Kidney (tissue), 13 donors: ENCODE measurements at regions not wholly inside any gene's neighbourhood (a gene's known extent, or its start where the extent isn't known, plus 50 kb on each side); places are given as distances from the start of the nearest gene placed in this dataset.

Experiments used
- DNase-seq, 5 donors: peaks; one replicate each; pipeline ENCODE4 v3.0.0-alpha.2; 2013 to 2020
- FAIRE-seq: peaks from 2 replicates; lab custom pipeline; 2012; peaks lifted over from hg19 to GRCh38; lab: Jason Lieb, UNC
- H3K27ac ChIP-seq, 2 donors: one replicate each; pipeline ENCODE4 v1.7.0; 2013; ENCODE audit warnings: low read depth in 2 of 2, low read length in 2 of 2, inconsistent platforms in 1 of 2
- H3K27me3 ChIP-seq: one replicate; pipeline ENCODE4 v1.7.1; 2013; ENCODE audit warnings: low read length, inconsistent platforms; ENCODE audit not compliant: control insufficient read depth, insufficient read depth
- H3K36me3 ChIP-seq, 3 donors: one replicate each; pipeline versions ENCODE4 v1.7.0 to v1.7.1; 2013; ENCODE audit warnings: low read length in 3 of 3, control low read depth in 1 of 3, inconsistent platforms in 1 of 3; ENCODE audit not compliant: insufficient read depth in 3 of 3, control insufficient read depth in 2 of 3
- H3K4me1 ChIP-seq, 3 donors: one replicate each; pipeline versions ENCODE4 v1.7.0 to v1.7.1; 2013; ENCODE audit warnings: low read length in 3 of 3, inconsistent platforms in 1 of 3, low read depth in 1 of 3; ENCODE audit not compliant: control insufficient read depth in 2 of 3, insufficient read depth in 2 of 3
- H3K4me3 ChIP-seq, 3 donors: one replicate each; pipeline versions ENCODE4 v1.7.0 to v1.8.1; 2013; ENCODE audit warnings: low read length in 3 of 3, control low read depth in 1 of 3, inconsistent platforms in 1 of 3
- H3K9ac ChIP-seq, 3 donors: one replicate each; pipeline versions ENCODE4 v1.7.0 to v1.7.1; 2013; ENCODE audit warnings: low read length in 3 of 3, control low read depth in 1 of 3, inconsistent platforms in 1 of 3
- H3K9me3 ChIP-seq, 3 donors: one replicate each; pipeline versions ENCODE4 v1.7.0 to v1.7.1; 2013; ENCODE audit warnings: low read length in 3 of 3, control low read depth in 1 of 3, inconsistent platforms in 1 of 3; ENCODE audit not compliant: control insufficient read depth in 2 of 3, insufficient read depth in 1 of 3
- CTCF ChIP-seq: IDR thresholded peaks from 3 replicates; pipeline ENCODE4 v1.5.1; 2012; ENCODE audit warnings: mild to moderate bottlenecking, moderate library complexity, borderline replicate concordance; ENCODE audit not compliant: insufficient read depth; ENCODE audit errors: extremely low read depth
- intact Hi-C: fragments of 100-400 bp; cut with DNase I; formaldehyde crosslinking; loops from one replicate; pipeline ENCODE4 v1.11.1; 2022
- donor health status: control.
- donor health status: control.
- donor health status: control.
- donor health status: control.
- donor health status: control.
- donor health status: DM: yes; HTN: yes; CAD: no.
- donor health status: Normal renal cell carcinoma (clear cell type).

GRCh38 chr18:11286431-11286830 lies 137.1 kb upstream of the PIEZO2 start:
- no peaks in the 10 kb centered on the region for H3K36me3 ChIP-seq
- H3K9ac ChIP-seq = no peak overlapping the region
- no peaks in the 10 kb centered on the region for H3K27me3 ChIP-seq
- H3K27ac ChIP-seq = no peak overlapping the region
- no peak for TF ChIP-seq CTCF
- no peak overlapping the region for H3K4me3 ChIP-seq
- H3K9me3 ChIP-seq = no peaks in the 10 kb centered on the region
- DNase-seq (no peak), FAIRE-seq (no peak)
- H3K4me1 ChIP-seq = no peaks in the 10 kb centered on the region
- intact Hi-C loops = no loop called here

GRCh38 chr18:11284811-11285210 lies 135.4 kb upstream of the PIEZO2 start:
- intact Hi-C loops = no loop called here
- H3K4me1 ChIP-seq = no peaks in the 10 kb centered on the region
- H3K9ac ChIP-seq = no peak overlapping the region
- FAIRE-seq = no peak
- no peaks in the 10 kb centered on the region for H3K36me3 ChIP-seq
- TF ChIP-seq CTCF = no peak
- H3K4me3 ChIP-seq = no peak overlapping the region
- DNase-seq = no peak
- H3K9me3 ChIP-seq = peaks cover 0 to 4% (median 0%) of the 10 kb centered on the region in 3 donors
- no peak overlapping the region for H3K27ac ChIP-seq
- no peaks in the 10 kb centered on the region for H3K27me3 ChIP-seq

- FAIRE-seq = no peak
- DNase-seq = no peak
- Histone ChIP-seq H3K9ac (no peak overlapping the region), H3K27ac (no peak overlapping the region), H3K36me3 (no peaks in the 10 kb centered on the region), H3K9me3 (peaks cover 0 to 5% (median 0%) of the 10 kb centered on the region in 3 donors), H3K4me3 (no peak overlapping the region), H3K4me1 (no peaks in the 10 kb centered on the region), H3K27me3 (no peaks in the 10 kb centered on the region)
- no peak for TF ChIP-seq CTCF
- intact Hi-C loops = no loop called here
These were observed 135.0 kb upstream of the PIEZO2 start for GRCh38 chr18:11284349-11284748.

GRCh38 chr18:11283479-11284161 lies 134.3 kb upstream of the PIEZO2 start:
- no peaks in the 10 kb centered on the region for H3K27me3 ChIP-seq
- no peak overlapping the region for H3K27ac ChIP-seq
- FAIRE-seq (no peak), DNase-seq (no peak)
- H3K9ac ChIP-seq = no peak overlapping the region
- no peaks in the 10 kb centered on the region for H3K4me1 ChIP-seq
- H3K4me3 ChIP-seq = no peak overlapping the region
- intact Hi-C loops = no loop called here
- peaks cover 0 to 5% (median 0%) of the 10 kb centered on the region in 3 donors for H3K9me3 ChIP-seq
- H3K36me3 ChIP-seq = no peaks in the 10 kb centered on the region
- no peak for TF ChIP-seq CTCF
